GM12891 (cell line): ENCODE measurements at regions not wholly inside any gene's neighbourhood (a gene's known extent, or its start where the extent isn't known, plus 50 kb on each side); places are given as distances from the start of the nearest gene placed in this dataset.

ENCODE experiments used
- DNase-seq: peaks from one replicate; pipeline ENCODE4 v3.0.0; 2011; ENCODE audit warnings: low spot score; ENCODE audit not compliant: insufficient read length
- FAIRE-seq: peaks from 2 replicates; lab custom pipeline; 2011; peaks lifted over from hg19 to GRCh38; lab: Jason Lieb, UNC
- PAX5 ChIP-seq: IDR thresholded peaks from 2 replicates; pipeline ENCODE4 v1.6.1; 2011; ENCODE audit warnings: low read length, moderate library complexity, mild to moderate bottlenecking; ENCODE audit not compliant: insufficient read depth, severe bottlenecking
- POLR2A ChIP-seq: IDR thresholded peaks from 2 replicates; pipeline ENCODE4 v1.6.1; 2011; ENCODE audit warnings: low read depth, low read length, control low read depth
- POLR2AphosphoS5 ChIP-seq: IDR thresholded peaks from 2 replicates; pipeline ENCODE4 v1.6.1; 2011; ENCODE audit warnings: low read depth, low read length, control low read depth
- POU2F2 ChIP-seq: IDR thresholded peaks from 2 replicates; pipeline ENCODE4 v1.6.1; 2011; ENCODE audit warnings: low read depth, mild to moderate bottlenecking, control low read depth, low read length, moderate library complexity
- SPI1 ChIP-seq: IDR thresholded peaks from 2 replicates; pipeline ENCODE4 v1.6.1; 2011; ENCODE audit warnings: low read depth, low read length, control low read depth
- TAF1 ChIP-seq: IDR thresholded peaks from 2 replicates; pipeline ENCODE4 v1.6.1; 2011; ENCODE audit warnings: low read depth, low read length, control low read depth

GRCh38 chr12:127079636-127080035 lies 1187.3 kb upstream of the TMEM132C start:
- TF ChIP-seq SPI1 (no peak), TAF1 (no peak), POLR2AphosphoS5 (no peak), POU2F2 (no peak), POLR2A (no peak), PAX5 (no peak)
- FAIRE-seq, result no peak
- DNase-seq, result no peak

DNA sequence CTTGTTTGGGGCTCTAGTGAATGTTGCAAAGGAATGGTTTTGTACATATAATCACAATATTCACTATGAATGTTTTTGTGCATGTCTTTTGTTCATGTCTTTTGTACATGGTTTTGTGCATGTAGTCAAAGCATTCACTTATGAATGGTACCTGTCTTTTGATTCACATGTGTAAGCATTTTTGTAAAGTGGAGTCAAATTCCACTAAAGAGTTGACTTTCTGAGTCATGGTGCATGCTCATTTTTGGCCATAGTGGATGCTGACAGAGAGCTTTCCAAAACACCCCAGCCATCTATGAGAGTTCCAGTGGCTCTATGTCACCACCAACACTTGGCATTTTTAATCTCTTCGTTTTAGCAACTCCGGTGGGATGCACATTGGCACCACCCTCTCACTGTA lies 1185.9 kb upstream of the TMEM132C start:
- FAIRE-seq (no peak), DNase-seq (no peak)
- TF ChIP-seq POLR2A (no peak), POLR2AphosphoS5 (no peak)

GRCh38 chr12:127083008-127083949 lies 1183.7 kb upstream of the TMEM132C start:
- FAIRE-seq (peak; percentile 38), DNase-seq (peak; percentile 19)
- no peak for TF ChIP-seq POU2F2
- TF ChIP-seq POLR2AphosphoS5, result no peak
- TF ChIP-seq POLR2A, result no peak
- TF ChIP-seq SPI1, result no peak
- no peak for TF ChIP-seq TAF1
- TF ChIP-seq PAX5, result no peak

DNA sequence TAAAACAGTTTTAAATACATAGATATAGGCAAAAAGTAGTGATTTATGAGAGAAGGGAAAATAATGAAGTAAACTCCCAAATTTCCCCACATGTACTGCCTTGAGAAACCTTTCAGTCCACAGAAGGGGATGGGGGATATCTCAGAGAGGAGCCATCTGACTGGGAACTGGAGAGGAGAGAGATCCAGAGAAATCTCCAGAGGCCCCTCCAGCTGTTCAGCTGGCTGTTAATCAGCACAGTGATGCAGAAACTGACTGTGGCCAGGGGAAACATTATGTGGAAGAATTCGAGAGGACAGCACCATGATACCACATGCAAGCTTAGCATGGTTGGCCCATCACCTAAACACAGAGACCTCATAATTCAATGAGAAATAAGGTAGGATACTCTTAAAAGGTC lies 1165.9 kb upstream of the TMEM132C start:
- FAIRE-seq (no peak), DNase-seq (no peak)
- no peak for TF ChIP-seq POLR2AphosphoS5
- no peak for TF ChIP-seq PAX5
- TF ChIP-seq SPI1, result no peak
- TF ChIP-seq POU2F2, result no peak
- no peak for TF ChIP-seq POLR2A
- TF ChIP-seq TAF1, result no peak

DNA sequence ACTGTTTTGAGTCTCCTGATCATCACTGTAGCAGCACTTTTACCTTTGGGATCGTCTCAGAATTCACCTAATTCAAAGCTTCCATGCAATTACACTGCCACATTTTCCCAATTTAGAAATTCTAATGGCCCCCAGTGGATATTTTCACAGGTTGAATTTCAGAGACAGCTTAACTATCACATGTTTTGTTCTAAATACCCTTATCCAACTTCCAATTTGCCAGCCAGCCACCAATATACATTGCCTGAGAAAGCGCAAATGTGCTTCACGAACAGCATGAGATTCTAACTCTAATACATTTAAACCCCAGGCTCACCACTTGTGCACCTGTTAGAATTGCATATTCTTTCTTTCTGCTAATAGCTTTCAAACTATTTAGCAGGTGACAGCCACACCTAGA lies 1160.9 kb upstream of the TMEM132C start:
- FAIRE-seq, result no peak
- DNase-seq, result no peak
- TF ChIP-seq SPI1 (no peak), PAX5 (no peak), TAF1 (no peak), POLR2AphosphoS5 (no peak), POU2F2 (no peak), POLR2A (no peak)

- FAIRE-seq (no peak), DNase-seq (no peak)
- TF ChIP-seq PAX5, result no peak
- no peak for TF ChIP-seq TAF1
- TF ChIP-seq SPI1, result no peak
- TF ChIP-seq POLR2AphosphoS5, result no peak
- TF ChIP-seq POLR2A, result no peak
- TF ChIP-seq POU2F2, result no peak
These were observed 1160.3 kb upstream of the TMEM132C start for GRCh38 chr12:127106697-127107096.

- FAIRE-seq (no peak), DNase-seq (no peak)
These were observed 1159.2 kb upstream of the TMEM132C start for GRCh38 chr12:127107744-127108143.

GRCh38 chr12:127108360-127109215 lies 1158.4 kb upstream of the TMEM132C start:
- TF ChIP-seq SPI1 (no peak), POU2F2 (no peak), POLR2AphosphoS5 (no peak), TAF1 (no peak), POLR2A (no peak), PAX5 (no peak)
- peak; percentile 79 for FAIRE-seq
- DNase-seq, result peak; percentile 21

More at GRCh38 chr12:127107744-127108143, 1159.2 kb upstream of the TMEM132C start:
- TF ChIP-seq SPI1 (no peak), POU2F2 (no peak), TAF1 (no peak)

GRCh38 chr12:127113945-127114344 lies 1153.0 kb upstream of the TMEM132C start:
- no peak for TF ChIP-seq POLR2A
- TF ChIP-seq TAF1, result no peak
- TF ChIP-seq PAX5, result no peak
- no peak for TF ChIP-seq POU2F2
- no peak for TF ChIP-seq SPI1
- TF ChIP-seq POLR2AphosphoS5, result no peak
- FAIRE-seq (no peak), DNase-seq (no peak)

GRCh38 chr12:127115468-127116035 lies 1151.4 kb upstream of the TMEM132C start:
- TF ChIP-seq PAX5 (no peak), SPI1 (no peak), POLR2A (no peak), POLR2AphosphoS5 (no peak), POU2F2 (no peak), TAF1 (no peak)
- DNase-seq (no peak), FAIRE-seq (no peak)
